GM23338 (cell line): ENCODE measurements at regions not wholly inside any gene's neighbourhood (a gene's known extent, or its start where the extent isn't known, plus 50 kb on each side); places are given as distances from the start of the nearest gene placed in this dataset.

ENCODE experiments used
- ATAC-seq: fragments of 200-7000 bp; cut with Tn5 transposase; 3 replicates; pipeline ENCODE4 v1.9.1; 2020
- DNase-seq: peaks from one replicate; pipeline ENCODE4 v3.0.0-alpha.2; 2015; ENCODE audit warnings: low spot score
- H2AFZ ChIP-seq: fragments of 200-600 bp; sonication (generic); 2 replicates; pipeline ENCODE4 v1.8.0; 2016; ENCODE audit warnings: antibody characterized with exemption, mild to moderate bottlenecking, moderate library complexity
- H3F3A ChIP-seq: fragments of 200-600 bp; sonication (generic); replicated peaks from 2 replicates; pipeline ENCODE4 v1.8.0; 2017; ENCODE audit warnings: antibody characterized with exemption, mixed run types, low read depth
- H3K27ac ChIP-seq: fragments of 200-600 bp; sonication (generic); 2 replicates; pipeline ENCODE4 v1.6.1; 2016; ENCODE audit warnings: low read depth
- H3K27me3 ChIP-seq: fragments of 200-600 bp; sonication (generic); 2 replicates; pipeline ENCODE4 v1.8.0; 2016; ENCODE audit warnings: mild to moderate bottlenecking, mixed run types, moderate library complexity; ENCODE audit not compliant: insufficient read depth
- H3K36me3 ChIP-seq: fragments of 200-600 bp; sonication (generic); 2 replicates; pipeline ENCODE4 v1.8.0; 2016; ENCODE audit warnings: mild to moderate bottlenecking; ENCODE audit not compliant: insufficient read depth
- H3K4me1 ChIP-seq: fragments of 200-600 bp; sonication (generic); 2 replicates; pipeline ENCODE4 v1.8.0; 2016; ENCODE audit warnings: mild to moderate bottlenecking, moderate library complexity; ENCODE audit not compliant: insufficient read depth
- H3K4me2 ChIP-seq: fragments of 200-600 bp; sonication (generic); 2 replicates; pipeline ENCODE4 v1.7.1; 2017; ENCODE audit warnings: mixed run types
- H3K4me3 ChIP-seq: fragments of 200-600 bp; sonication (generic); 2 replicates; pipeline ENCODE4 v1.6.1; 2016; ENCODE audit warnings: mixed run types
- H3K79me2 ChIP-seq: fragments of 200-600 bp; sonication (generic); replicated peaks from 2 replicates; pipeline ENCODE4 v1.8.0; 2017; ENCODE audit warnings: mild to moderate bottlenecking; ENCODE audit not compliant: insufficient read depth
- H3K9me2 ChIP-seq: fragments of 200-600 bp; sonication (generic); 2 replicates; pipeline ENCODE4 v1.8.0; 2017; ENCODE audit not compliant: insufficient read depth
- H4K20me1 ChIP-seq: fragments of 200-600 bp; sonication (generic); replicated peaks from 2 replicates; pipeline ENCODE4 v1.8.0; 2017; ENCODE audit warnings: mild to moderate bottlenecking; ENCODE audit not compliant: insufficient read depth
- H3K27ac Mint-ChIP-seq: 2 replicates; pipeline ENCODE4 v1.8.0; 2020; ENCODE audit warnings: inconsistent platforms, mild to moderate bottlenecking, moderate library complexity, mixed read lengths
- H3K27me3 Mint-ChIP-seq: 3 replicates; pipeline ENCODE4 v1.8.0; 2022; ENCODE audit warnings: low read depth, mild to moderate bottlenecking, moderate library complexity, mixed read lengths, inconsistent platforms; ENCODE audit not compliant: insufficient read depth, poor library complexity
- H3K36me3 Mint-ChIP-seq: 3 replicates; pipeline ENCODE4 v1.8.0; 2021; ENCODE audit warnings: low read depth, mild to moderate bottlenecking, inconsistent platforms, moderate library complexity, mixed read lengths
- H3K4me1 Mint-ChIP-seq: 3 replicates; pipeline ENCODE4 v1.8.0; 2020; ENCODE audit warnings: mild to moderate bottlenecking, inconsistent platforms, mixed read lengths
- H3K4me3 Mint-ChIP-seq: 3 replicates; pipeline ENCODE4 v1.8.0; 2021; ENCODE audit warnings: moderate library complexity, mild to moderate bottlenecking, inconsistent platforms, mixed read lengths
- H3K9me3 Mint-ChIP-seq: 3 replicates; pipeline ENCODE4 v1.8.0; 2020; ENCODE audit warnings: moderate library complexity, mild to moderate bottlenecking, inconsistent platforms, mixed read lengths
- CREB1 ChIP-seq: fragments of 250-450 bp; sonication (Bioruptor Pico); IDR thresholded peaks from 2 replicates; pipeline ENCODE4 v1.5.0; 2020; ENCODE audit warnings: low read depth, mild to moderate bottlenecking, moderate library complexity
- CTCF ChIP-seq, 2 experiments: fragments of 200-600 bp in 1 of 2; sonication (generic) in 1 of 2; conservative IDR thresholded peaks; 2 replicates each; pipeline versions ENCODE4 v1.5.1 to v1.6.1; 2016 to 2017; ENCODE audit warnings: antibody characterized with exemption in 2 of 2, low read depth in 2 of 2, mild to moderate bottlenecking in 2 of 2, moderate library complexity in 1 of 2
- ETS1 ChIP-seq: IDR thresholded peaks from 2 replicates; pipeline ENCODE4 v1.6.1; 2016; ENCODE audit warnings: antibody characterized with exemption
- EZH2 ChIP-seq: fragments of 200-600 bp; sonication (generic); IDR thresholded peaks from one replicate; pipeline ENCODE4 v1.8.0; 2017; ENCODE audit warnings: antibody characterized with exemption, mild to moderate bottlenecking, low read depth; ENCODE audit not compliant: unreplicated experiment
- EZH2phosphoT487 ChIP-seq: fragments of 200-600 bp; sonication (generic); IDR thresholded peaks from one replicate; pipeline ENCODE4 v1.8.1; 2018; ENCODE audit warnings: antibody characterized with exemption; ENCODE audit not compliant: unreplicated experiment
- NANOG ChIP-seq: IDR thresholded peaks from 2 replicates; pipeline ENCODE4 v1.6.1; 2016; ENCODE audit warnings: antibody characterized with exemption, borderline replicate concordance
- POLR2AphosphoS5 ChIP-seq: IDR thresholded peaks from 2 replicates; pipeline ENCODE4 v1.6.1; 2016; ENCODE audit warnings: antibody characterized with exemption, low read depth
- REST ChIP-seq: IDR thresholded peaks from one replicate; pipeline ENCODE4 v1.6.1; 2018; ENCODE audit warnings: antibody characterized with exemption; ENCODE audit not compliant: unreplicated experiment
- STAT1 ChIP-seq: IDR thresholded peaks from one replicate; pipeline ENCODE4 v1.6.1; 2016; ENCODE audit warnings: antibody characterized with exemption; ENCODE audit not compliant: unreplicated experiment
- ZNF331 ChIP-seq: fragments of 250-450 bp; sonication (Bioruptor Pico); IDR thresholded peaks from 2 replicates; pipeline ENCODE4 v1.5.0; 2020; ENCODE audit warnings: low read depth, mild to moderate bottlenecking, moderate library complexity

- Histone ChIP-seq H3K4me3 (no peak overlapping the region), H3F3A (no peaks in the 10 kb centered on the region), H2AFZ (no peak overlapping the region), H4K20me1 (no peaks in the 10 kb centered on the region), H3K27ac (no peak overlapping the region), H3K4me2 (no peak overlapping the region), H3K79me2 (no peaks in the 10 kb centered on the region), H3K9me2 (no peaks in the 10 kb centered on the region), H3K27me3 (no peaks in the 10 kb centered on the region), H3K4me1 (no peaks in the 10 kb centered on the region), H3K36me3 (no peaks in the 10 kb centered on the region)
- Mint-ChIP-seq H3K27ac (no peak overlapping the region), H3K4me1 (peaks cover 15% of the 10 kb centered on the region), H3K27me3 (peaks cover 9% of the 10 kb centered on the region), H3K36me3 (no peaks in the 10 kb centered on the region), H3K4me3 (no peak overlapping the region), H3K9me3 (no peaks in the 10 kb centered on the region; the same call in 2 of the 3 replicates)
- no peak for TF ChIP-seq EZH2
- no peak for TF ChIP-seq NANOG
- TF ChIP-seq EZH2phosphoT487, result no peak
- TF ChIP-seq STAT1, result no peak
- TF ChIP-seq ETS1, result no peak
- no peak for TF ChIP-seq CREB1 (CRISPR knock-in tag)
- TF ChIP-seq CTCF (conservative IDR thresholded peaks at IDR 0.05; ENCODE audit: low read depth in 2 of 2), result no peak
- DNase-seq (no peak), ATAC-seq (peak; percentile 3; the same call in 1 of the 3 replicates)
Observed at GRCh38 chr7:377080-378040, 87.4 kb downstream of the FOXL3 start.

DNA sequence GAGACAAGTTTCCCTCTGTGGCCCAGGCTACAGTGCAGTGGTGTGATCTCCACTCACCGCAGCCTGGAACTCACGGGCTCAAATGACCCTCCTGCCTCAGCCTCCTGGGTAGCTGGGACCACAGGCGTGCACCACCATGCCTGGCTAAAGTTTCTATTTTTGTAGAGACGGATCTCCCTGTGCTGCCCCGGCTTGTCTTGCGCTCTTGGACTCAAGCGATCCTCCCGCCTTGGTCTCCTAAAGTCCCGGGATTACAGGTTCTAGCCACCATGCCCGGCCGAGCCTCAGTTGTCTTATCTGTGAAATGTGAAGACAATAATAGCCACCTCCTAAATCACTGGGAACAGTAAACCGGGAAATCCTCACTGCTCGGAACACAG lies 88.1 kb downstream of the FOXL3 start:
- Mint-ChIP-seq H3K27ac (no peak overlapping the region), H3K4me1 (peaks cover 10% of the 10 kb centered on the region), H3K27me3 (peaks cover 11% of the 10 kb centered on the region), H3K4me3 (no peak overlapping the region), H3K9me3 (peaks cover 3% of the 10 kb centered on the region; the same call in 1 of the 3 replicates), H3K36me3 (no peaks in the 10 kb centered on the region)
- no peak overlapping the region for H3K4me2 ChIP-seq
- H3K27me3 ChIP-seq, result no peaks in the 10 kb centered on the region
- no peaks in the 10 kb centered on the region for H3K9me2 ChIP-seq
- no peaks in the 10 kb centered on the region for H3F3A ChIP-seq
- no peaks in the 10 kb centered on the region for H4K20me1 ChIP-seq
- H2AFZ ChIP-seq, result no peak overlapping the region
- DNase-seq (no peak), ATAC-seq (no peak)
- no peaks in the 10 kb centered on the region for H3K79me2 ChIP-seq
- no peaks in the 10 kb centered on the region for H3K36me3 ChIP-seq
- no peak overlapping the region for H3K4me3 ChIP-seq
- H3K27ac ChIP-seq, result no peak overlapping the region
- no peaks in the 10 kb centered on the region for H3K4me1 ChIP-seq
- no peak for TF ChIP-seq STAT1
- TF ChIP-seq EZH2phosphoT487, result no peak
- no peak for TF ChIP-seq EZH2
- TF ChIP-seq CTCF (conservative IDR thresholded peaks at IDR 0.05; ENCODE audit: low read depth in 2 of 2), result no peak
- no peak for TF ChIP-seq NANOG
- TF ChIP-seq POLR2AphosphoS5, result no peak
- TF ChIP-seq ETS1, result no peak
- TF ChIP-seq ZNF331 (CRISPR knock-in tag), result no peak
- no peak for TF ChIP-seq REST
